SK-N-MC (cell line): ENCODE measurements at regions not wholly inside any gene's neighbourhood (a gene's known extent, or its start where the extent isn't known, plus 50 kb on each side); places are given as distances from the start of the nearest gene placed in this dataset.

Experiments used
- EZH2 ChIP-seq: fragments of 200-600 bp; sonication (generic); IDR thresholded peaks from one replicate; pipeline ENCODE4 v1.6.1; 2017; ENCODE audit warnings: antibody characterized with exemption
- FOXP2 ChIP-seq: optimal IDR thresholded peaks from 2 replicates; pipeline ENCODE3; 2011; ENCODE audit warnings: mild to moderate bottlenecking, moderate library complexity; ENCODE audit not compliant: insufficient read depth; ENCODE audit errors: extremely low read length, control extremely low read depth
- POLR2AphosphoS5 ChIP-seq: IDR thresholded peaks from 2 replicates; pipeline ENCODE4 v1.6.1; 2012; ENCODE audit warnings: mild to moderate bottlenecking, low read depth, low read length, borderline replicate concordance

DNA sequence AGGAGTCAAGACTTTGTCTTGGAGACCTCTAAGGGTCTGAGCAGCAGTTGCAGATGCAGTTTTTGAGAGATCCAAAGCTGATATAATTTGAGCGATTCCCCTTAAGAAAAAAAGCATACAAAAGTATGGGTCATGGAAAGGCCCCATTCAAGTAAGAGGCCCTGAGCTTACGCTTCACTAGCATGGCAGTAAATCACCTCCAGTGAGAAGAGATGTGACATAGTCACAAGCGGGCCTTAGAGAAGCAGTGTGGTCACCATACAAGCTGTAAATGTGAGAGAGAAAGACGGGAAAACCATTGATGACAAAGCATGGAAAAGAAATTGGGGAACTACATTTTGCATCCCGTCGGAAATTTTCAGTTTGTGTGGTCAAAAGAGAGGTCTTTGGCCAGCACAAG lies 70.6 kb upstream of the GSC start:
- TF ChIP-seq POLR2AphosphoS5 (no peak), EZH2 (no peak), FOXP2 (no peak)
